ENCODE measurements at regions not wholly inside any gene's neighbourhood (a gene's known extent, or its start where the extent isn't known, plus 50 kb on each side); places are given as distances from the start of the nearest gene placed in this dataset.

- peak; percentile 72 for DNase-seq
Measured at GRCh38 chr6:43917878-43918382, 147.9 kb downstream of the VEGFA start.

GRCh38 chr6:43916924-43917877 is 147.2 kb downstream of the VEGFA start:
- peak; percentile 74 for DNase-seq

- peak; percentile 38 for DNase-seq
Measured at GRCh38 chr6:43915986-43916923, 146.2 kb downstream of the VEGFA start.

GRCh38 chr6:43915208-43915869 is 145.3 kb downstream of the VEGFA start:
- DNase-seq: no peak

GRCh38 chr6:43914272-43915147 is 144.5 kb downstream of the VEGFA start:
- no peak for DNase-seq

- peak; percentile 36 for DNase-seq
Measured at GRCh38 chr6:43913375-43914271, 143.6 kb downstream of the VEGFA start.

GRCh38 chr6:43912598-43913371 is 142.8 kb downstream of the VEGFA start:
- no peak for DNase-seq

GRCh38 chr6:43912116-43912577 is 142.1 kb downstream of the VEGFA start:
- no peak for DNase-seq

GRCh38 chr6:43911354-43912115 is 141.5 kb downstream of the VEGFA start:
- DNase-seq: peak; percentile 88

GRCh38 chr6:43910638-43911353 is 140.8 kb downstream of the VEGFA start:
- peak; percentile 95 for DNase-seq

GRCh38 chr6:43910149-43910637 is 140.2 kb downstream of the VEGFA start:
- DNase-seq: no peak

GRCh38 chr6:43909474-43910148 is 139.6 kb downstream of the VEGFA start:
- DNase-seq: no peak

GRCh38 chr6:43907789-43908472 is 137.9 kb downstream of the VEGFA start:
- DNase-seq: no peak

GRCh38 chr6:43907312-43907711 is 137.3 kb downstream of the VEGFA start:
- no peak for DNase-seq

GRCh38 chr6:43904311-43905123 is 134.5 kb downstream of the VEGFA start:
- no peak for DNase-seq

Data from fibroblast of skin of scalp (primary cell).